ENCODE measurements at regions not wholly inside any gene's neighbourhood (a gene's known extent, or its start where the extent isn't known, plus 50 kb on each side); places are given as distances from the start of the nearest gene placed in this dataset.

DNA sequence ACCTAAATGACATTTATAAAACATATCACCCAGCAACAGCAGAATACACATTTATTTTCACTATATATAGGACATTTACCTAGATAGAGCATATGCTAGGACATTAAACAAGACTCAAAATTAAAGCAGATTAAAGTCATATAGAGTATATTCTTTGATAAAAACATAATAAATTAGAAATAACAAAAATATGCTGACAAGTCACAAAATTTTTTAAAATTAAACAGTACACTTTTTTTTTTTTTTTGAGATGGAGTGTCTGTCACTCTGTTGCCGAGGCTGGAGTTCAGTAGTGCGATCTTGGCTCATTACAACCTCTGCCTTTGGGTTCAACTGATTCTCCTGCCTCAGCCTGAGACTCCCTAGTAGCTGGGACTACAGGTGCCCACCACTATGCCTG is 758.9 kb upstream of the NRXN1 start:
- no peak overlapping the region for H4K12ac ChIP-seq (ENCODE audit: low read depth, low read length)
- no peak overlapping the region for H3K4ac ChIP-seq (ENCODE audit: low read depth, low read length)
- H3K14ac ChIP-seq (ENCODE audit: low read length): no peak overlapping the region
- H3K23ac ChIP-seq (ENCODE audit: low read length): no peak overlapping the region
- H3K4me2 ChIP-seq (ENCODE audit: low read length): no peak overlapping the region
- H2AFZ ChIP-seq (ENCODE audit: insufficient read depth, low read length, poor library complexity): no peak overlapping the region
- no peak overlapping the region for H3K27ac ChIP-seq (ENCODE audit: low read depth, low read length)
- no peak overlapping the region for H3K18ac ChIP-seq (ENCODE audit: low read length)
- no peaks in the 10 kb centered on the region for H3K79me2 ChIP-seq (ENCODE audit: control insufficient read depth, insufficient read depth, low read length, poor library complexity)
- H2BK5ac ChIP-seq (ENCODE audit: low read depth, low read length, poor library complexity): no peak overlapping the region
- no peak overlapping the region for H3K9ac ChIP-seq (ENCODE audit: low read length)
- H2AK5ac ChIP-seq (ENCODE audit: low read length): no peak overlapping the region
- no peak overlapping the region for H2BK12ac ChIP-seq (ENCODE audit: low read length)
- WGBS (ENCODE audit: extremely low coverage, insufficient coverage, insufficient read length): no CpG with 5 or more reads among the region's 2 CpGs
- no peak overlapping the region for H4K8ac ChIP-seq (ENCODE audit: low read depth, low read length)
- H3K79me1 ChIP-seq (ENCODE audit: low read length): no peaks in the 10 kb centered on the region
- no peaks in the 10 kb centered on the region for H3K27me3 ChIP-seq (ENCODE audit: insufficient read depth, low read length)
- no peaks in the 10 kb centered on the region for H3K36me3 ChIP-seq (ENCODE audit: control insufficient read depth in 1 of 2, insufficient read depth in 2 of 2, low read length in 2 of 2)
- H3K4me3 ChIP-seq (ENCODE audit: low read depth, low read length): no peak overlapping the region
- no peak overlapping the region for H4K91ac ChIP-seq (ENCODE audit: low read depth, low read length)
- H2BK120ac ChIP-seq (ENCODE audit: insufficient read depth, low read length, poor library complexity): no peak overlapping the region
- H3K9me3 ChIP-seq (ENCODE audit: insufficient read depth, low read depth, low read length): peaks cover 2% of the 10 kb centered on the region
- DNase-seq: no peak
- no peaks in the 10 kb centered on the region for H3K4me1 ChIP-seq (ENCODE audit: control insufficient read depth in 1 of 2, insufficient read depth in 2 of 2, low read length in 2 of 2)

DNA sequence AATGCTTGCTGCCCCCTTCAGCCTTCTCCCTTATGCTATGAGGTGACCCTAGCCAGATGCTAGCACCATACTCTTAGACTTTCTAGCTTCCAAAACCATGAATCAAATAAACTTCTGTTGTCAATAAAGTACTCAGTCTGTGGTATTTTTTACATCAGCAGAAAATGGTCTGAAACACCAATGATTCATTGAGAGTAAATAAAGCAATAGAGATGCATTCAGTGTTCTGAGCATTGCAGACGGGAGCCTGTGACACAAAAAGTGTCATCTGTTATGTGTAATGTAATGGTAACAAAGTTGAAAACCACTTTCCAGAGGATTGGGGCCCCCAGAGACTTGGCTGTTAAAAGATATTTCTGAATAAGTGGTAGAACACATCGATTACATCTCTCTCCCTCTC is 758.0 kb upstream of the NRXN1 start:
- H3K4me1 ChIP-seq (ENCODE audit: control insufficient read depth in 1 of 2, insufficient read depth in 2 of 2, low read length in 2 of 2): no peaks in the 10 kb centered on the region
- H3K27ac ChIP-seq (ENCODE audit: low read depth, low read length): no peak overlapping the region
- H2BK120ac ChIP-seq (ENCODE audit: insufficient read depth, low read length, poor library complexity): no peak overlapping the region
- H3K79me1 ChIP-seq (ENCODE audit: low read length): no peaks in the 10 kb centered on the region
- no peak overlapping the region for H4K8ac ChIP-seq (ENCODE audit: low read depth, low read length)
- H3K18ac ChIP-seq (ENCODE audit: low read length): no peak overlapping the region
- WGBS (ENCODE audit: extremely low coverage, insufficient coverage, insufficient read length): no CpG with 5 or more reads among the region's 2 CpGs
- H3K14ac ChIP-seq (ENCODE audit: low read length): no peak overlapping the region
- no peaks in the 10 kb centered on the region for H3K36me3 ChIP-seq (ENCODE audit: control insufficient read depth in 1 of 2, insufficient read depth in 2 of 2, low read length in 2 of 2)
- H3K23ac ChIP-seq (ENCODE audit: low read length): no peak overlapping the region
- H2AK5ac ChIP-seq (ENCODE audit: low read length): no peak overlapping the region
- H4K12ac ChIP-seq (ENCODE audit: low read depth, low read length): no peak overlapping the region
- no peak overlapping the region for H2BK5ac ChIP-seq (ENCODE audit: low read depth, low read length, poor library complexity)
- H2BK12ac ChIP-seq (ENCODE audit: low read length): no peak overlapping the region
- no peak for DNase-seq
- H3K79me2 ChIP-seq (ENCODE audit: control insufficient read depth, insufficient read depth, low read length, poor library complexity): no peaks in the 10 kb centered on the region
- H4K91ac ChIP-seq (ENCODE audit: low read depth, low read length): no peak overlapping the region
- no peak overlapping the region for H3K9ac ChIP-seq (ENCODE audit: low read length)
- H3K4me3 ChIP-seq (ENCODE audit: low read depth, low read length): no peak overlapping the region
- no peak overlapping the region for H3K4ac ChIP-seq (ENCODE audit: low read depth, low read length)
- peaks cover 2% of the 10 kb centered on the region for H3K9me3 ChIP-seq (ENCODE audit: insufficient read depth, low read depth, low read length)
- no peak overlapping the region for H3K4me2 ChIP-seq (ENCODE audit: low read length)
- no peak overlapping the region for H2AFZ ChIP-seq (ENCODE audit: insufficient read depth, low read length, poor library complexity)
- no peaks in the 10 kb centered on the region for H3K27me3 ChIP-seq (ENCODE audit: insufficient read depth, low read length)

DNA sequence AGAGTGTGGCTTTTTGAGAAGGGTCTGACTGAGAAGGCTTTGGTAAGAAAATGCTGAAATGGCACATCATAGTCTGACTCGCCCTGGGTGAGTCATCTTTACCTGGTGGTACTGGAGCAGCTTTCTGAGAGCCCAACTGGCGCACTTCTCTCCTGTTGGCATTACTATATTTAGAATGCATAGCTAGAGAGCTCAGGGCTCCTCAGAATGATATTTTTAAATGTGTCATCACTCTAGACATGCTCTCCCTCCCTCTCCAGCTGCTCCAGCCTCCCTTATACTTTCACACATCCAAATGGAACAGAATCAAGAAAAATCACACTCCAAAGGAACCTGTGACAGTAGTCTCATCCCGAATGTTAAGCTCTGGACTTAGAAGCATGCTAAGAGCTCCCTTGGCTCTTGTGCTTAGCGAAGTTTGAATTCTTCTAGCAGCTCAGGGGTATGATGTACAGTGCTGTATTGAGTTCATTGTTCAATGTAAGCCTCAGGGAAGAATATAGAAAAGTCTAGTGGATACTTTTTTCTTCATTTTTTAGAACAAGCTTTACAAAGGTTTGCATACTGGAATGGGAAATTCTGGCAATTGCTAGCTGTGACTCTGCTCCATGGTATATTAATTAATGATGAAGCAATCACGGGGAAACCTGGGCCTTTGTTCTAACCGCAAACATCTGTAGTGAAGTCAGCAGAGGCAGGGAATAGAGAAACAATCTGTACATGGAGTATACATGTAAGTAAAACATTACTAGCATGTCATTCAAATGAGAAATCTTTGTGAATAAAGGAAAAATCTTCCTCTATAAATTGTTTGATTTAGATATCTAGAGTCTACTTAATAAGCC is 751.2 kb upstream of the NRXN1 start:
- Histone ChIP-seq H3K4me2 (ENCODE audit: low read length) (no peak overlapping the region), H2AFZ (ENCODE audit: insufficient read depth, low read length, poor library complexity) (no peak overlapping the region), H2BK12ac (ENCODE audit: low read length) (no peak overlapping the region), H2BK120ac (ENCODE audit: insufficient read depth, low read length, poor library complexity) (no peak overlapping the region), H3K27me3 (ENCODE audit: insufficient read depth, low read length) (no peaks in the 10 kb centered on the region), H3K18ac (ENCODE audit: low read length) (no peak overlapping the region), H4K8ac (ENCODE audit: low read depth, low read length) (no peak overlapping the region), H3K27ac (ENCODE audit: low read depth, low read length) (no peak overlapping the region), H3K4me3 (ENCODE audit: low read depth, low read length) (no peak overlapping the region), H3K79me2 (ENCODE audit: control insufficient read depth, insufficient read depth, low read length, poor library complexity) (no peaks in the 10 kb centered on the region), H2AK5ac (ENCODE audit: low read length) (no peak overlapping the region), H3K14ac (ENCODE audit: low read length) (no peak overlapping the region), H3K9ac (ENCODE audit: low read length) (no peak overlapping the region), H3K9me3 (ENCODE audit: insufficient read depth, low read depth, low read length) (peaks cover 2% of the 10 kb centered on the region), H3K4ac (ENCODE audit: low read depth, low read length) (no peak overlapping the region), H2BK5ac (ENCODE audit: low read depth, low read length, poor library complexity) (no peak overlapping the region), H4K91ac (ENCODE audit: low read depth, low read length) (no peak overlapping the region), H3K79me1 (ENCODE audit: low read length) (no peaks in the 10 kb centered on the region), H4K12ac (ENCODE audit: low read depth, low read length) (no peak overlapping the region), H3K23ac (ENCODE audit: low read length) (no peak overlapping the region), H3K4me1 (ENCODE audit: control insufficient read depth in 1 of 2, insufficient read depth in 2 of 2, low read length in 2 of 2) (no peaks in the 10 kb centered on the region), H3K36me3 (ENCODE audit: control insufficient read depth in 1 of 2, insufficient read depth in 2 of 2, low read length in 2 of 2) (no peaks in the 10 kb centered on the region)
- no CpG with 5 or more reads among the region's 6 CpGs for WGBS (ENCODE audit: extremely low coverage, insufficient coverage, insufficient read length)
- no peak for DNase-seq

DNA sequence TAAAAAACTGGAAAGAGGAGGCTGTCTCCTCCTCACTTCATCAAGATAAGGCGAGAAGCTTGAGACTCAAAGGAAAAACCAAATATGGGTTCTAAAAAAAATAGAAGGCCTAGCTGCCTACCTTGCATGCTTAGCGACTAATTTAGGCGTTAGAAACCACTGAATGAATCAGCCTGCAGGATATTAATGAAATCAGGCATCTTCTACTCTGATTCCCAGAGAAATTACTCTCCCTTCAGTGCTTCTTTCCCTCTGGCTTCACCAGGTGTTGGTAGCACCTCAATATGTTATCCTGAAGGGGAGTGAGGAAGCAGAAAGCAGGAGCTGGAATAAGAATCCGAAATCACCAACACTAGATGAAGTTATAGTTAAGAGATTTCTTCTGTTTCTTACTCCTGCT is 749.8 kb upstream of the NRXN1 start:
- Histone ChIP-seq H3K4ac (ENCODE audit: low read depth, low read length) (no peak overlapping the region), H3K27me3 (ENCODE audit: insufficient read depth, low read length) (no peaks in the 10 kb centered on the region), H3K27ac (ENCODE audit: low read depth, low read length) (no peak overlapping the region), H2BK120ac (ENCODE audit: insufficient read depth, low read length, poor library complexity) (no peak overlapping the region), H2BK12ac (ENCODE audit: low read length) (no peak overlapping the region), H3K79me2 (ENCODE audit: control insufficient read depth, insufficient read depth, low read length, poor library complexity) (no peaks in the 10 kb centered on the region), H3K23ac (ENCODE audit: low read length) (no peak overlapping the region), H2AK5ac (ENCODE audit: low read length) (no peak overlapping the region), H3K79me1 (ENCODE audit: low read length) (no peaks in the 10 kb centered on the region), H4K91ac (ENCODE audit: low read depth, low read length) (no peak overlapping the region), H3K9me3 (ENCODE audit: insufficient read depth, low read depth, low read length) (peaks cover 2% of the 10 kb centered on the region), H4K8ac (ENCODE audit: low read depth, low read length) (no peak overlapping the region), H4K12ac (ENCODE audit: low read depth, low read length) (no peak overlapping the region), H2AFZ (ENCODE audit: insufficient read depth, low read length, poor library complexity) (no peak overlapping the region), H3K9ac (ENCODE audit: low read length) (no peak overlapping the region), H3K36me3 (ENCODE audit: control insufficient read depth in 1 of 2, insufficient read depth in 2 of 2, low read length in 2 of 2) (no peaks in the 10 kb centered on the region), H2BK5ac (ENCODE audit: low read depth, low read length, poor library complexity) (no peak overlapping the region), H3K4me2 (ENCODE audit: low read length) (no peak overlapping the region), H3K4me3 (ENCODE audit: low read depth, low read length) (no peak overlapping the region), H3K14ac (ENCODE audit: low read length) (no peak overlapping the region), H3K18ac (ENCODE audit: low read length) (no peak overlapping the region), H3K4me1 (ENCODE audit: control insufficient read depth in 1 of 2, insufficient read depth in 2 of 2, low read length in 2 of 2) (no peaks in the 10 kb centered on the region)
- DNase-seq: no peak
- WGBS (ENCODE audit: extremely low coverage, insufficient coverage, insufficient read length): no CpG with 5 or more reads among the region's 4 CpGs

Measured in trophoblast cell (in vitro differentiated cells and primary cell).